ENCODE measurements at regions not wholly inside any gene's neighbourhood (a gene's known extent, or its start where the extent isn't known, plus 50 kb on each side); places are given as distances from the start of the nearest gene placed in this dataset.

DNA sequence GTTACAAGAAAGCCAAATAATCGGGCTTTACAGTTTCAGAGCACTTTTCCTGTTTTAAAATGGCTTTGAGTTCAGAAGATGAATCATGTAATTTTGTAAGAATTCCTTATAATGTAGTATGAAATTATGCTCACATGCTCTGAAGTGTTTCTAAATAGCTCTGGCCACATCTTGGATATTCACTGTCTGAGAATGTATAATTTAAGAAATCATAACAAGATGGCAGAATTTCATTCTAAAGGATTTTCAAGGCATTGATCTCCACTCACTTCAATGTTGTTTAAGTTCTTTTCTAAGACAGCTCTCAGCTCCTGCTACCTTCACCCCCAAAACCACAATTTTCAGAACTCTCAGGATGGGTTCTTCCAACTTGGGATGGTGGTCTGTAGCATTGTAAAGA lies 180.1 kb downstream of the DACT1 start:
- intact Hi-C loops (cut with micrococcal nuclease): no loop called here
- Histone ChIP-seq H3K4me3 (replicated peaks in 1 of 2; ENCODE audit: low read depth in 1 of 2, low read length in 2 of 2) (no peak overlapping the region), H3K79me2 (ENCODE audit: insufficient read depth, low read length) (no peaks in the 10 kb centered on the region), H3K9ac (ENCODE audit: low read length) (no peak overlapping the region), H3K4me2 (ENCODE audit: low read length) (no peak overlapping the region), H3K4me1 (ENCODE audit: control insufficient read depth in 1 of 2, insufficient read depth in 2 of 2, low read length in 2 of 2) (peaks cover 0 to 10% of the 10 kb centered on the region in 2 experiments; a peak in 2 of 4 replicates), H2AFZ (ENCODE audit: low read depth, low read length, poor library complexity, severe bottlenecking) (no peak overlapping the region), H3K27me3 (ENCODE audit: insufficient read depth, low read length) (no peaks in the 10 kb centered on the region), H3K9me3 (ENCODE audit: control insufficient read depth in 1 of 2, insufficient read depth in 1 of 2, low read depth in 1 of 2, low read length in 2 of 2) (no peaks in the 10 kb centered on the region), H3K27ac (ENCODE audit: low read depth, low read length) (no peak overlapping the region), H4K20me1 (ENCODE audit: insufficient read depth) (no peaks in the 10 kb centered on the region), H3K9me2 (ENCODE audit: insufficient read depth) (no peaks in the 10 kb centered on the region), H3K36me3 (ENCODE audit: control insufficient read depth in 1 of 2, insufficient read depth in 2 of 2, low read length in 2 of 2) (no peaks in the 10 kb centered on the region)
- no TSS peak for BruUV-seq (replicated peaks)
- ATAC-seq (no peak), DNase-seq (ENCODE audit: low read depth, low spot score) (no peak)
- TF ChIP-seq SRF (IDR thresholded peaks at IDR 0.05; ENCODE audit: low read depth) (no peak), POLR2AphosphoS5 (IDR thresholded peaks at IDR 0.05; ENCODE audit: low read depth, low read length) (no peak), EZH2 (IDR thresholded peaks at IDR 0.05) (no peak), CBX3 (IDR thresholded peaks at IDR 0.05; ENCODE audit: low read depth) (no peak), ZNF274 (IDR thresholded peaks at IDR 0.05; ENCODE audit: low read depth, low read length) (no peak), ZBTB33 (IDR thresholded peaks at IDR 0.05; ENCODE audit: extremely low read depth, insufficient replicate concordance, low read length) (no peak), EZH2phosphoT487 (IDR thresholded peaks at IDR 0.05; ENCODE audit: borderline replicate concordance) (no peak)
- TF ChIP-seq, protein P1, sequence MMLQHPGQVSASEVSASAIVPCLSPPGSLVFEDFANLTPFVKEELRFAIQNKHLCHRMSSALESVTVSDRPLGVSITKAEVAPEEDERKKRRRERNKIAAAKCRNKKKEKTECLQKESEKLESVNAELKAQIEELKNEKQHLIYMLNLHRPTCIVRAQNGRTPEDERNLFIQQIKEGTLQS (IDR thresholded peaks at IDR 0.05): no peak
- ChIA-PET CTCF (interaction anchor here (1.7 kb wide), 1 partner anchor 9 kb away, joined by 5 read pairs; no protein-coding TSS in a partner anchor), POLR2A (no interaction called here), RAD21 (ENCODE audit: low non-redundant PET in 1 of 2, low total read pairs in 2 of 2, uncharacterized antibody in 2 of 2, unreplicated experiment in 2 of 2) (no interaction called here)

GRCh38 chr14:58820032-58820431 lies 182.3 kb downstream of the DACT1 start:
- DNase-seq (ENCODE audit: low read depth, low spot score): no peak
- POLR2A ChIA-PET: no interaction called here
- H3K9me3 ChIP-seq (ENCODE audit: control insufficient read depth in 1 of 2, insufficient read depth in 1 of 2, low read depth in 1 of 2, low read length in 2 of 2): no peaks in the 10 kb centered on the region
- CTCF ChIA-PET: no interaction called here
- no peaks in the 10 kb centered on the region for H3K27me3 ChIP-seq (ENCODE audit: insufficient read depth, low read length)
- peaks cover 0 to 10% of the 10 kb centered on the region in 2 experiments; a peak in 2 of 4 replicates for H3K4me1 ChIP-seq (ENCODE audit: control insufficient read depth in 1 of 2, insufficient read depth in 2 of 2, low read length in 2 of 2)
- no peak overlapping the region for H3K4me3 ChIP-seq (replicated peaks in 1 of 2; ENCODE audit: low read depth in 1 of 2, low read length in 2 of 2)
- no peak overlapping the region for H3K9ac ChIP-seq (ENCODE audit: low read length)
- no peak overlapping the region for H2AFZ ChIP-seq (ENCODE audit: low read depth, low read length, poor library complexity, severe bottlenecking)
- intact Hi-C loops (cut with micrococcal nuclease): no loop called here
- ATAC-seq: no peak
- no peak overlapping the region for H3K27ac ChIP-seq (ENCODE audit: low read depth, low read length)
- H3K79me2 ChIP-seq (ENCODE audit: insufficient read depth, low read length): no peaks in the 10 kb centered on the region
- BruUV-seq (replicated peaks): no TSS peak
- H3K4me2 ChIP-seq (ENCODE audit: low read length): no peak overlapping the region
- no peaks in the 10 kb centered on the region for H4K20me1 ChIP-seq (ENCODE audit: insufficient read depth)
- RAD21 ChIA-PET (ENCODE audit: low non-redundant PET in 1 of 2, low total read pairs in 2 of 2, uncharacterized antibody in 2 of 2, unreplicated experiment in 2 of 2): no interaction called here
- no peaks in the 10 kb centered on the region for H3K36me3 ChIP-seq (ENCODE audit: control insufficient read depth in 1 of 2, insufficient read depth in 2 of 2, low read length in 2 of 2)
- no peaks in the 10 kb centered on the region for H3K9me2 ChIP-seq (ENCODE audit: insufficient read depth)
- TF ChIP-seq CEBPB (IDR thresholded peaks at IDR 0.05; ENCODE audit: low read depth) (no peak), SIN3A (IDR thresholded peaks at IDR 0.05; ENCODE audit: low read depth) (no peak), MAX (IDR thresholded peaks at IDR 0.05) (no peak), YY1 (IDR thresholded peaks at IDR 0.05; ENCODE audit: extremely low read depth, insufficient replicate concordance, low read depth, low read length) (no peak), POLR2A (IDR thresholded peaks at IDR 0.05; ENCODE audit: borderline replicate concordance, extremely low read depth, insufficient read depth, insufficient read length) (no peak), EZH2phosphoT487 (IDR thresholded peaks at IDR 0.05; ENCODE audit: borderline replicate concordance) (no peak), CBX3 (IDR thresholded peaks at IDR 0.05; ENCODE audit: low read depth) (no peak), EGR1 (IDR thresholded peaks at IDR 0.05; ENCODE audit: low read depth) (no peak), FOSL1 (IDR thresholded peaks at IDR 0.05; ENCODE audit: low read depth) (no peak), RAD21 (IDR thresholded peaks at IDR 0.05; ENCODE audit: low read depth) (no peak), ELF1 (IDR thresholded peaks at IDR 0.05; ENCODE audit: borderline replicate concordance, low read depth) (no peak), ZFX (IDR thresholded peaks at IDR 0.05) (no peak), SP1 (IDR thresholded peaks at IDR 0.05; ENCODE audit: low read depth) (no peak), EZH2 (IDR thresholded peaks at IDR 0.05) (no peak), SRF (IDR thresholded peaks at IDR 0.05; ENCODE audit: low read depth) (no peak), ZBTB33 (IDR thresholded peaks at IDR 0.05; ENCODE audit: extremely low read depth, insufficient replicate concordance, low read length) (no peak)
